ENCODE measurements at regions not wholly inside any gene's neighbourhood (a gene's known extent, or its start where the extent isn't known, plus 50 kb on each side); places are given as distances from the start of the nearest gene placed in this dataset.

GRCh38 chr5:167945542-167946384 lies 345.7 kb upstream of the WWC1 start:
- peak; percentile 53 for DNase-seq

GRCh38 chr5:167947306-167947705 lies 344.1 kb upstream of the WWC1 start:
- DNase-seq = peak; percentile 53

GRCh38 chr5:167948251-167948650 lies 343.2 kb upstream of the WWC1 start:
- no peak for DNase-seq

- DNase-seq = no peak
Measured at GRCh38 chr5:167949435-167949834, 342.0 kb upstream of the WWC1 start.

GRCh38 chr5:167950126-167950721 lies 341.2 kb upstream of the WWC1 start:
- DNase-seq = no peak

GRCh38 chr5:167951116-167951515 lies 340.3 kb upstream of the WWC1 start:
- DNase-seq = no peak

- no peak for DNase-seq
Measured at GRCh38 chr5:167952278-167952995, 339.0 kb upstream of the WWC1 start.

- DNase-seq = no peak
Measured at GRCh38 chr5:167953151-167953798, 338.2 kb upstream of the WWC1 start.

GRCh38 chr5:167961731-167962130 lies 329.7 kb upstream of the WWC1 start:
- no peak for DNase-seq

- no peak for DNase-seq
Measured at GRCh38 chr5:167964529-167964928, 326.9 kb upstream of the WWC1 start.

- DNase-seq = no peak
Measured at GRCh38 chr5:167965710-167966109, 325.7 kb upstream of the WWC1 start.

GRCh38 chr5:167966979-167967378 lies 324.5 kb upstream of the WWC1 start:
- no peak for DNase-seq

- DNase-seq = no peak
Measured at GRCh38 chr5:167967494-167968177, 323.8 kb upstream of the WWC1 start.

- DNase-seq = no peak
Measured at GRCh38 chr5:167968837-167969236, 322.6 kb upstream of the WWC1 start.

GRCh38 chr5:167969998-167970397 lies 321.4 kb upstream of the WWC1 start:
- no peak for DNase-seq

GRCh38 chr5:167971706-167972105 lies 319.7 kb upstream of the WWC1 start:
- no peak for DNase-seq

GRCh38 chr5:167973126-167973525 lies 318.3 kb upstream of the WWC1 start:
- no peak for DNase-seq

- no peak for DNase-seq
Measured at GRCh38 chr5:167984951-167985350, 306.5 kb upstream of the WWC1 start.

- DNase-seq = no peak
Measured at GRCh38 chr5:167985373-167985772, 306.1 kb upstream of the WWC1 start.

- DNase-seq = no peak
Measured at GRCh38 chr5:167987490-167988280, 303.8 kb upstream of the WWC1 start.

- DNase-seq = no peak
Measured at GRCh38 chr5:167992868-167993267, 298.6 kb upstream of the WWC1 start.

- DNase-seq = no peak
Measured at GRCh38 chr5:167993771-167994170, 297.7 kb upstream of the WWC1 start.
